GM21717 (cell line): ENCODE measurements at regions not wholly inside any gene's neighbourhood (a gene's known extent, or its start where the extent isn't known, plus 50 kb on each side); places are given as distances from the start of the nearest gene placed in this dataset.
A peak's percentile ranks its signal among the peaks of the same experiment; 100 is the strongest.

Experiments
- ATAC-seq: cut with Tn5 transposase; IDR thresholded peaks from one replicate; pipeline ENCODE4 v1.9.1; 2021; ENCODE audit warnings: mild to moderate bottlenecking, moderate library complexity; ENCODE audit not compliant: unreplicated experiment

DNA sequence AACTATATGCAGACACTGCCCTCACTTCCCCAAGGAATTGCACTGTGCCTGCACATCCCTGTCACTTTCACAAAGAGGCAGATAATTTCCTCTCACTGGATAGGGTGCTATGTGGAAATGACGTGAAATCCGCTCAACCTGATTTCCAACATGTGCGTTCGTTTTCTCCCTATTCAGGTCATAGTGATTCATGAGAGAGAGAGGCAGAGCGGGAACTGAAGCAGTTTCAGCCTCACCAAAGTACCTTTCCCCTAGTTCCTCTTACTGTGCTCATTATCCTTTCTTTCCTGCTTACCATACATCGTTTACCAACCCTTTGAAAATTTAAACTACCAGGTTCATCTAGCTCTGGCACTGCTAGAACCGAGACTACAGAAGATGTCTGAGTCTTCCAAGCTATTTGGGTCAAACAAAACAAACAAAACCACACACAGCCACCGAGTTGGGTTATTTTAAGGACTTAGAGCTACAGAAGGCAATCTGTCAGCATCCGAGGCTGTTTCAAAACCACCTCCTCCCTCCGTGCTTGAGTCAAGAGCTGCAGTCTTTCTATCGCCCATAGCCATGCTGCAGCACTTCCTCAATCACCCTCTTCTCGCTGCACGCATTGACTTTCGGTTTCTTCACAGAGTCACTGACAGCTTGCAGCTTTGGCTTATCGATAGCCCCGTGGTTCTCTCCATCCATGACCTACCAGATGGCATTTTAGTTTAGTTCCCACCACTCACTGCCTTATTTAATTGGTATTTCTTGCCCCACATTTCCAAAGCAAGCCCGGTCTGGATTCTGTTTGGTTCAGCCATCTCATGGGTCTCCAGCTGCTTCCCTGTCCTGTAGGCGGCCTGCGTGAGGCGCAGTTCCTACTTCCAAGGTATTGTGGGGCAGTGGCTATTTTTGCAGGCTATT lies 1395.8 kb downstream of the EFNB2 start:
- peak; percentile 98 for ATAC-seq

GRCh38 chr13:105139048-105139379 lies 1396.4 kb downstream of the EFNB2 start:
- ATAC-seq: peak; percentile 16

DNA sequence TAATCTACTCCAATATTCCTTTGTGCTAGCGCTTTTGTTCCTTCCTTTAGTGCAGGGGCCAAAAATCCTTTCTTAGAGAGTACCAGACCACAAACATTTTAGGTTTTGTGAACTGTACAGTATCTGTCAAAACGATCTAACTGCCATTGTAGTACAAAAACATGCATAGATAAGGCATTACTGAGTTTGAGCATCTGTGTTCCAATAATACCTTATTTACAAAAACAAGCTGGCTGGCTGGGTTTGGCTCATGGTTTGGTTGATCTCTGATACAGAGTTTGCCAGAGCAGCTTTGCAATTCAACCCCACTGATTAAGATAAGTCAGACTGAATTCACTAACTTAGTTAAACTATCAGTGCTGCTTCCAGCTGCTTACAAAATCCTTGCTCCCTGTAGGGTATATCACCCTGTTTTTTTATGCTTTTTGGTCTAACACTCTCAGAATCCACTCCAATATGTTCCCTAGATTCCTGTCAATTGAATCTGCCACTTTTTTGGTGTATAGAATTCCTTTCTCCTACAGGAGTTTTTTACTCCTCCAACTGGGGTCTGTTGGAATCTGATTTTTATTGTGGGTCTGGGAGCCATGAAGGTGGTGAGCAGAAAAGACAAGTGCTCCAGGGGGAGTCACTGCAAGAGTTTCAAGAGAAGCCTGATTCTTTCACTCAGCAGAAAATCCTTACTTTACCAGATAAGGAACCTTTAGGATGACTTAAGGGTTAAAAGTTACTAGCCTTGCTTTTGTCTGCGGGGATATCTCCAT lies 1399.4 kb downstream of the EFNB2 start:
- no peak for ATAC-seq

DNA sequence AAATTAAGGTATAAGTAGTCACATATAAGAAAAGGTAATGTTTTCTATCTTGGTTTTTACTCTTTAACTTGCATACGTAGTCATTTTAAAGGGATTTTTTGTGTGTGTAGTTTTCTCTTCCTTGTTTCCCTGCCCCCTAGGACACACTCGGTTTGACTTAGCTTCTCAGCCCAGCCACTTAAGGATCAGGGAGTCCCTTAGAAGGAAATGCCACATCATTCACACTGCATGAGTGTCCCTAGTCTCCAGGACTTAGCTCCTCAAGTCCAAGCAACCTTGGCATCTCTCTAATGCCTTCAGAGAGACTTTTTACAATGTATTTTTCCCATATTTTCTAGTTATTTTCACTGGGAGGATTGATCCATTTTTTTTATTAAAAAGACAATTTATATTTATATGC lies 1407.7 kb downstream of the EFNB2 start:
- no peak for ATAC-seq

GRCh38 chr13:105121221-105121620 lies 1414.2 kb downstream of the EFNB2 start:
- ATAC-seq: no peak

DNA sequence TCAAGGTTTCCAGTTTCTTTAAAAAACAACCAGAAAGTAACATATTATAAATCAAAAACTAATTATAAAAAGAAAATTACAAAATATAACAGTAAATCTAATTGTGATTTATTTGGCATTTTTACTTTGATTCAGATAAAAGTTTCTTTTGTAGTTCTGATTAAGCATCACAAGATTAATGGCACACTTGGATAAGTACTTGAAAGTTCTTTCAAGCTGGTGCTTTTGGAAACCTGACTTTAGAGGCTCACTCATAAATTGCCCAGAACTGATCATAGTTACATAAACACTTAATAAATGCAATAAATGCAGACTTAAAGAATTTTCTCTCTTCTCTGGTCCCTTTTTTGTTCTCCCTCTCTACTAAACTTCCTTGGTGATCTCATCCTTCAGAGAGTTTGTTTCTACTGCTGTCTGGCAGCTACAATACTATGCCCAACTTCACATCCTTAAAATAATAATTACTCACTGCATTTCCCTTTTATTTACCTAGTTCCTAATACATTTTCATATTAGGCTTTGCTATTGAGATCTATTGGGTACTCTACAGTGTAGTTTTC lies 1417.0 kb downstream of the EFNB2 start:
- ATAC-seq: no peak

DNA sequence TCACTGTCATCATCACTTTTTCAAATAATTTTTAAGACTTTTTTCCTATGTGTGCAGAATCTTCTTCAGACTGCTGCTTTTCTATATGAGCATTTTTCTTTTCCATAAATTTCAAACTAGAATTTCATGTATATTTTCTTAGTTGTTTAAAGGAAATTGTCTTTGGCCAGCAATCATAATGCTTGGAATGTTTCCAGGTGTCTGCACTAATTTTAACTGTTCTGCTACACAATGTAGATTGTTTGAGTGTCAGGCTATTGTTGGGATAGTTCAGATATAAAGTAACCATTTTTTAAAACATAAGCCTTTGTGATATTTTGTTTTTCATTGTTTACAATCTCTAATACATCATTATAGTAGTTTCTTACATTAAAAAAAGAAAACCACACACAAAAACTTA lies 1418.5 kb downstream of the EFNB2 start:
- ATAC-seq: no peak

DNA sequence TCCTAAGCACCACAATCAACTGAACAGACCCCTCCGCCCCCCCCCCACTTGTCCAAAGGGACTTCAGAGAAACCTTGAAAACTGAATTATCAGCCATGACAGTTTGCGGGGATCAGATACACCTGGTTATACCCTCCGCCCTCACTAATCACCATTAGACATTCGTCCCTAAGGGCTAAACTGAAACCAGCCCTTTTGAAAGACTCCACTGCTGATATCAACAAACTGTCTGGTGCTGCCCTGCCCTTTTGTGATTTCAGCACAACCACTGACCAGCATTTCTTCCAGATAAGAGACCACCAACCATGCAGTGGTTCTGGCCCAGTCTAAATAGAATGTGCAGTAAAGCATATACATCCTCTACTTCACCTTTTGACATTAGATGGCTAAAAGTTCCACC lies 1422.9 kb downstream of the EFNB2 start:
- no peak for ATAC-seq

DNA sequence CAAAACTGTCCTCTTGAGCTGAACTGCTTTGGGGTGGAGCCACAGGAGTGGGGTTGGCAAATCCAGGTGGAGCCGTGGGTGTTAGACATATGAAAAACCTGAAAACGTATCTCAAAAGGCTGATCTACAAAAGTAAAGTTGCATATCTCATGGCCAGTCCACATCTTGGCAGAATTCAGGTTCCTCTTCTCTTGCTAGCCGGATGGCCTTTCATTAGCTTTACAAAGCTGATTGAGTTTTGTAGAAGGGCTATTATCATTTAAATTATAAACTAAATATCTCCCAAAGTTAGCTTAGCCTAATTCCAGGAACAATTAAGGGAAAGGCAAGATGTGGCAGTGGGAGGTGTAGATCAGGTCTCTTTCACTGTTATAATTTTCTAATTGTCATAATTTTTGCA lies 1427.7 kb downstream of the EFNB2 start:
- ATAC-seq: no peak

DNA sequence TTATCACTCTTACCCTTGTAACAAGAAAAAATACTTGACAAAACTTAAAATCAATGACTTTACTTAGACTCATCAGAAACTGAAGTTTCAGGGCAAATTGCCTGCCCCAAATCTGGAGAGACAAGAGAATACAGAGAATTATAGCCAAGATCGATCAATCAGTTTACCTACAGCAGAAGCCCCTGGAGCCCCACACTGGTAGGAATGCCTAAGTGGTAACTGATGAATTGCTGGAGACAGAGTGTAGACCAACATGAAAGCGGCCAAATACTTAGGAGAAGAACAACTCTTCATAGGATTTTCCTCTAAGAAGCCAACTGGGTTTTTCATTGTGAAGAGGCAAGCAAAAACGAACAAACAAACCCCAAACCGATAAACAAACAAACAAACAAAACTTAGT lies 1430.0 kb downstream of the EFNB2 start:
- no peak for ATAC-seq

DNA sequence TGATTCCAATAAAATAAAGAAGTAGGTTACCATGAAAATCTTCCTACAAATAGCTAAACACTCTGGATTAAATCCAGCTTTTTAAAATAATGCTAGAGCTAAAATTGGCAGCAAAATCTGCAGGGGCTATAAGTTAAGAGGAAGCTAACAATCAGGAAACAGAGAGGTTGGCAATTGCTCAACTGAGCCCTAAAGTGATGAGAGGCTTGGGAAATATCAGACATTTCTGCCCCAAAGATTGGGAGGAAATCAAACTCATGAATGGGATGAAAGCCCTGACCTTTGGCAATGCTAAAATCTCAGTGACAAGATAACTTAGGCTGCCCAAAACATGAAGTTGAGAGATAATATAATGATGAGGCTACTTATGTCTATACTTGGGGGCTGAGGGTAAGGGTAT lies 1437.9 kb downstream of the EFNB2 start:
- no peak for ATAC-seq

GRCh38 chr13:105089858-105090643 lies 1445.4 kb downstream of the EFNB2 start:
- ATAC-seq: no peak

- ATAC-seq: no peak
Measured at GRCh38 chr13:105087945-105088344, 1447.5 kb downstream of the EFNB2 start.

DNA sequence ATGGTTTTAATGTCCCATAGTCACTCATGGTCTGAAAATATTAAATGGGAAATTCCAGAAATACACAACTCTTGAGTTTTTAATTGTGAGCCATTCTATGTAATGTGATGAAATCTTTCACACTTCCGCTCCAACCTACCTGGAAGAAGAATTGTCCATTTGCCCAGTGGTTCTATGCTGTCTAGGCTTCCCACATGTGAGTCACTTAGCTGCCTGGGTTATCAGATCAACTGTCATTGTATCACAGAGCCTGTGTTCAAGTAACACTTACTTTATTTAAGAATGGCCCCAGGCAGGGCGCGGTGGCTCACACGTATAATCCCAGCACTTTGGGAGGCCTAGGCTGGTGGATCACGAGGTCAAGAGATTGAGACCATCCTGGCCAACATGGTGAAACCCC lies 1450.5 kb downstream of the EFNB2 start:
- ATAC-seq: no peak

DNA sequence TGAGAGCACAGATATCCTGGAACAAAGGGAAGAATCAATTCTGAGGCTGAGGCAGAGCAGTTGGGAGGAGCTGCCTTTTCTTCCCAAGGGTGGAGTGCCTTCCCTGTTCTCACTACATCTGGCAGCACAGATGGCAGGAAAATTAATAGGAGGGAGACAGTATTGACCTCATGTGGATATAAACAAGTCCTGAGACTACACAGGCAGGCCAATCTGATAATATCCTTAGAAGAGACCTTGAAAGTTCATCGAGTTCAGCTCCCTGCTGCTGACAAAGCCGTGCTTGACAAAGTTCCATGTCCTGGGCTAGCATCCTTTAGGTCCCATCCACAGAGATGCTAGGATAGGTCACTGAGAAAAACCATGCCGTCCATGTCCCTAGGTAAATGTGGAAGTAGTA lies 1451.5 kb downstream of the EFNB2 start:
- ATAC-seq: no peak

DNA sequence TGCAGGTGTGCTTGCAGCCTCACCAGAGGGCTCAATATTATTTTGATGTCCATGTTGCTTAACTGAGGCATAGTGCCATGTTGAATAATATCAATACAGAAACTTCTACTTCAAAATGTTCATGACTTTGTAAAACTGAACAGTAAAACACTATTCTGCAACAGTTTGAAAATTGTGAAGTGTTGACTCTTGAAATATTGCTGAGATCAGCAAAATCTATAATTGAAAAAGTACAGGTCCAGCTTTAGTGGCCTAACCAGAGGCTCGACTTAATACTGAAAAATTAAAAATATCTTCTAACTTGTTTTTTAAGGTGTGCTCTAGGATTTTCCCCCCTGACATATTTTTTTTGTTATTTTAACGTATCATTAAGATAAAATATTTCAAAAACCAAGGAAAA lies 1460.7 kb downstream of the EFNB2 start:
- ATAC-seq: no peak

- ATAC-seq: no peak
Measured at GRCh38 chr13:105073041-105073440, 1462.4 kb downstream of the EFNB2 start.

DNA sequence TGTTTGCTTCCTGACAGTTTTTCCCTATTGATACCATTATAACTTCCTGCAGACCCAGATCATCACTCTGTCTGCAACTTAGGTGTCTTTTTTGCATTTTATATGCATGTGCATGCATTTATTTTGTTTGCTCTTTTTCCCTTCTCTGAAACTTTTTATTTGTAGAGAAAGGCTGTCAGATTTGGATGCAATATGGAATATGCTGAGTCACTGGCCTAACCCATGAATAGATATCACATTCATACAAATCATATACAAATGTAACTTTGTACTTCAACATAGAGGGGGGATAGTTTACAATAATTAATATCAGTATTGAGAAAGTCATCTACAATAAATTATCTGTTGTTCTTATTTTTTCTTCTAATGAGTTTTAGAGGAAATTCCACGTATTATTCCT lies 1465.0 kb downstream of the EFNB2 start:
- no peak for ATAC-seq

DNA sequence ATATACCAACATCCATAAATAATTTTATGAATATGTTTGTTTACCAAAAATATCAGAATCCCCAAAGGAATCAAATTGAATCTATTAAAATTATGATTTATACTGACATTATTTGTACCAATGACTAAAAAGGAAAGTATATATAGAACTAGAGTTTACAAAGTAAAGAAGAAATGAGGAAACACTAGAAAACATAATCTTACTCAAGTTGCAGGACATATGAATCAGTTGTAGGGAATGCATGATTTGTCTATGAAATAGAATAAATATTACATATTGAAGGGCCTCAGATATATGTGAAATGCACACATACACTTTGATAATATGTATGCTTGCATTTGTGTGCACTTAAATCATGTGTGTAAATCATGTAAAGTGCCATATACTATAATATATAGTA lies 1466.4 kb downstream of the EFNB2 start:
- ATAC-seq: no peak

GRCh38 chr13:105063676-105064075 lies 1471.8 kb downstream of the EFNB2 start:
- no peak for ATAC-seq

DNA sequence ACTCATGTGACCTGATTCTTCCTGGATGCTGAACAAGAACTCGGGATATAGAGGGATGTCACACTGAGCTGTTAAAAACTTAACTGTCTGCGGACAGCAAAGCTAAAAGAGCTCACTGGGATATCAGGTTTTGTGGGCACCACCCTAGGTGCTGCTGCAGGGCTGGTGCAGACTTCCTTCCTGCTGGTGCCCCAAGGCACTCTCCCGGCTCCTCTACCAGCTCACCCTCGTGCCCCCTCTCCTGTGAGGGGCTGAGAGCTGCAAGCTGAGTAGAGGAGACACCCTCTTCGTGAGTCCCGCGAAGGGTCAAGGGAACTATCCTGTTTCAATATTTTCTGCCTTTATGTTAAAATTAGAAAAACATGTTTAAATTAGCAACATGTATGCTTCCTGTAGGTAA lies 1475.7 kb downstream of the EFNB2 start:
- ATAC-seq: no peak
